ENCODE measurements at regions not wholly inside any gene's neighbourhood (a gene's known extent, or its start where the extent isn't known, plus 50 kb on each side); places are given as distances from the start of the nearest gene placed in this dataset.

DNA sequence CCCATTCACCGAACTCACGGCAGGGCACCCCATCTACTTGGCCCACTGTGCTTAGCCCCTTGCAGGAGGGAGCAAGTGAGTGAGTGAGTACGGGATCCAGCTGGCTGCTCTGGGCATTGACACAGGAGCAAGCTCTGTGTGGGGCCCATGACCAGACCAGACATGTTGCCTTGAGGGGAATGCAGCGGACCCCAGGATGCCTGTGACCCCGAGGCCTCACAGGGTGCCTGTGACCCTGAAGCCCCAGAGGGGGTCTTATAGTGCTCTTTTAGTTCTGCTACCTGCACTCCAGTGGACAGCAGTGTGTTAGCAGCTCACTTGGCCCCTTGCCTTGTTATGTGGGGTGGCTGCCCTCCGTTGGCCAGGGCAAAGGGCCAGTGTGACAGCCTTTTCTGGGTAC lies 255.8 kb downstream of the ETNK1 start:
- H3K4me3 ChIP-seq (ENCODE audit: low read depth, low read length), result no peak overlapping the region
- no peak for DNase-seq (ENCODE audit: low read depth)
- TF ChIP-seq, protein P1, sequence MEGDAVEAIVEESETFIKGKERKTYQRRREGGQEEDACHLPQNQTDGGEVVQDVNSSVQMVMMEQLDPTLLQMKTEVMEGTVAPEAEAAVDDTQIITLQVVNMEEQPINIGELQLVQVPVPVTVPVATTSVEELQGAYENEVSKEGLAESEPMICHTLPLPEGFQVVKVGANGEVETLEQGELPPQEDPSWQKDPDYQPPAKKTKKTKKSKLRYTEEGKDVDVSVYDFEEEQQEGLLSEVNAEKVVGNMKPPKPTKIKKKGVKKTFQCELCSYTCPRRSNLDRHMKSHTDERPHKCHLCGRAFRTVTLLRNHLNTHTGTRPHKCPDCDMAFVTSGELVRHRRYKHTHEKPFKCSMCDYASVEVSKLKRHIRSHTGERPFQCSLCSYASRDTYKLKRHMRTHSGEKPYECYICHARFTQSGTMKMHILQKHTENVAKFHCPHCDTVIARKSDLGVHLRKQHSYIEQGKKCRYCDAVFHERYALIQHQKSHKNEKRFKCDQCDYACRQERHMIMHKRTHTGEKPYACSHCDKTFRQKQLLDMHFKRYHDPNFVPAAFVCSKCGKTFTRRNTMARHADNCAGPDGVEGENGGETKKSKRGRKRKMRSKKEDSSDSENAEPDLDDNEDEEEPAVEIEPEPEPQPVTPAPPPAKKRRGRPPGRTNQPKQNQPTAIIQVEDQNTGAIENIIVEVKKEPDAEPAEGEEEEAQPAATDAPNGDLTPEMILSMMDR (IDR thresholded peaks at IDR 0.05; ENCODE audit: insufficient read depth, low read length), result no peak

DNA sequence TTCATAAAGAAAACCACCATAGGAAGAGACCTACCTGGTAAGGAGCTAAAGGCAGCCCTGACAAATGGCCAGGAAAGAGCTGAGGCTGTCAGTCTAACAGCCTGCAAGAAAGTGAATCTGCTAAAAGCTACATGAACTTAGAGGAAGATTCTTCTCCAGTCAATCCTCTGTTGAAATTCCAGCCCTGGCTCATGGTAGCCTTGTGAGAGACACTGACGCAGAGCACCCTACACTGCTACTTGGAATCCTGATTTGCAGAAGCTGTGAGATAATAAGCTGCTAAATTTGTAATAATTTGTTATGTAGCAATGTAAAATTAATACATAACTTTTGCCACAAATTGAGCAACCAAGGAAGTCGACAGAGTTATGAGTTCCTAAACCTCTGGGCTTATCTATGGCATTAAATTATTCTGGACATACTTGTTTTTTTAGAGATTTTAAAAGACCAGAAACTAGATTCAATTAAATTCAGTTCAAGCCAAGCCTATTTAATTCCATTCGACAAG lies 257.0 kb downstream of the ETNK1 start:
- no peak overlapping the region for H3K4me3 ChIP-seq (ENCODE audit: low read depth, low read length)
- DNase-seq (ENCODE audit: low read depth), result no peak
- TF ChIP-seq, protein P1 (IDR thresholded peaks at IDR 0.05; ENCODE audit: insufficient read depth, low read length), result no peak

DNA sequence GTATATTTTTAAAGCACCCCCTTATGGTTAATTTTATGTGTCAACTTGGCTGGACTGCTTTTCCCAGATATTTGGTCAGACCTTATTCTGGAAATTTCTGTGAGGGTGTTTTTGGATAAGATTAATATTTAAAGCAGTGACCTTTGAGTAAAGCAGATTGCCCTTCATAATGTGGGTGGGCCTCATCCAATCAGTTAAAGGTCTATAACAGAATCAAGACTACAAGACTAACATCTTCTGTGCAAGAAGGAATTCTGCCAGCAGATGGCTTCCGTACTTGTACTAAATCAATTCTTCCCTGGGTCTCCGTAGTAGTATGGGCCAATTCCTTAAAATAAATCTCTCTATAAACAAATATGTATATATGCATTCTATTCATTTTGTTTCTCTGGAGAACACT lies 257.6 kb downstream of the ETNK1 start:
- TF ChIP-seq, protein P1 (IDR thresholded peaks at IDR 0.05; ENCODE audit: insufficient read depth, low read length), result no peak
- H3K4me3 ChIP-seq (ENCODE audit: low read depth, low read length), result no peak overlapping the region
- no peak for DNase-seq (ENCODE audit: low read depth)

DNA sequence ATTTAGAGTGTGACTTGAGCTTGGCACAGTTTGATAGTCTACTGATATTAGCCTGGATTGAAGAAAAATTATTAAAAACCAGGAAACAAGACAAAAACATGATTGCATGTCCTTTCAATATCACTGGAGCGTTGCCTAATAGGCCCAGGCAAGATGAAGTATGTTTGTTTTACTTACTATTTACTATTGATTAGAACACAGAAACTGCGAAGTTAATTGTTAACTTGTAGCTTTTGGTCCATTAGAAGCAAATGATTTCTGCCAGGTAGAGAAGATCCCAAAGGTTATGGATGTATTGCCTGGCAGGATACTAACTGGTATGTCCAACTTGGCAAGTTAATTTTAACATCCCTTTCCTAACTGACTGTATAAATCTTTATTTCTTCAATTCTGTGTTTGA lies 268.9 kb downstream of the ETNK1 start:
- no peak overlapping the region for H3K4me3 ChIP-seq (ENCODE audit: low read depth, low read length)
- no peak for DNase-seq (ENCODE audit: low read depth)
- TF ChIP-seq, protein P1 (IDR thresholded peaks at IDR 0.05; ENCODE audit: insufficient read depth, low read length), result no peak

DNA sequence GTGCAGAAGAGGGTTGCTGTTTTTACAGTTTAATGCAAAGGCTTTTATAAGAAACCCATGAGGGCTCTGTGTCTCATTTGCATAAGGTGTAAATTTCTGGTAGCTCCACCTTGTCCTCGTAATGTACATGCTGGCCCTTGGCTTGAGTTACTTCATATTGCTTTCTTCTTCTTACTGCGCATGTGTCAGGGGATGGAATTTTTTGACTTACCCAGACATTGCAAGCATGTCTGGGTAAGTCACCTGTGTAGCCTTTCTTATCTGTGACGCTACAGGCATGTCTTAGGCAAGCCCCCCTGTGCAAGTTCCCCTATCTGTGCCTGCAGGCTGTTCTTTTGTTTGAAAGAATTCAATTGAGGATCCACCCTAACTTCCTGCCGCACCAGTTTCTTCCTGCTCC lies 274.2 kb downstream of the ETNK1 start:
- TF ChIP-seq, protein P1 (IDR thresholded peaks at IDR 0.05; ENCODE audit: insufficient read depth, low read length), result no peak
- no peak for DNase-seq (ENCODE audit: low read depth)

DNA sequence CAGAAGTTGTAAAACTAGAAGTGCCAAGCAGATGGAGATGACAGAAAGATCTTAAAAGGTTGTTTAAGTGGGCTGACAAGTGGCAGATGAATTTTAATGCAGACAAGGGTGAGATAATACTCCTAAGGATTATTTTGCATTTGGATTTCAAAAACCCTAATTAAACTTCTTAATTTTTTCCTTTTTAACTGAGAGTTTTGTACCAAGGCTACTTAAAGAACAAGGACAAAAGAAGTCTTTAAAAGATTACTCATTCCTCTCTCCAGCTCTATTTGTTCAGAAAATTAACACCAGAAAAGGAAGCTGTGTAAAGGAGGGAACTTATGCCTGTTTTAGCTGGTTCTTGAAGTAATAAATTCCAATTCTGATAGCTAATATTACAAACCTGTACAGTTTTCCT lies 275.4 kb downstream of the ETNK1 start:
- TF ChIP-seq, protein P1 (IDR thresholded peaks at IDR 0.05; ENCODE audit: insufficient read depth, low read length), result no peak
- DNase-seq (ENCODE audit: low read depth), result no peak
- H3K4me3 ChIP-seq (ENCODE audit: low read depth, low read length), result no peak overlapping the region

More for the DNA sequence above, 274.2 kb downstream of the ETNK1 start:
- H3K4me3 ChIP-seq (ENCODE audit: low read depth, low read length), result no peak overlapping the region

DNA sequence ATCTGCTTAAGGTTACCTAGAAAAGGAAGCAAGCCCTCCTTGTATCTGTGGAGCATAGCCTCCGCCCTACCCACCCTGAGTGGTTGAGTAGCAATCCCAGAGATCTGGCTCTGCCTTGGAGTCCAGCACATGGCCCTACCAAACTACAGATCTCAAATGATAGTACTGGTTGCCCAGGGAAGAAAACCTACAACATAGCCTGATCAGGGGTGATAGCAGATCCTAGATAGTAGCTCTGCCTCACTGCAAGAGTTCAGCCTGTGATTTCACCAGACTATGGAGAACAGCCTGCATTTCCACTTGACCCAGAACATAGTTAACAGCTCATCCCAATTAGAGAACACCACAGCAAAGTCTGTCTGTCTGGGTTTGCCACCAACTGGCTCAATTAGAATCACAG lies 279.5 kb downstream of the ETNK1 start:
- TF ChIP-seq, protein P1 (IDR thresholded peaks at IDR 0.05; ENCODE audit: insufficient read depth, low read length), result no peak
- no peak overlapping the region for H3K4me3 ChIP-seq (ENCODE audit: low read depth, low read length)
- no peak for DNase-seq (ENCODE audit: low read depth)

Data from fibroblast of the aortic adventitia (primary cell).